Astrocyte (in vitro differentiated cells and primary cell): ENCODE measurements at regions not wholly inside any gene's neighbourhood (a gene's known extent, or its start where the extent isn't known, plus 50 kb on each side); places are given as distances from the start of the nearest gene placed in this dataset.
"Not testable (repeated sequence)": the region's sequence is repeated elsewhere in the genome, so short reads cannot be mapped to it uniquely, and the experiment has no call there.

ENCODE experiments used
- DNase-seq: peaks from one replicate; pipeline ENCODE4 v3.0.0-alpha.2; 2010; ENCODE audit warnings: low read depth
- FAIRE-seq: peaks from 2 replicates; lab custom pipeline; 2011; peaks lifted over from hg19 to GRCh38; lab: Jason Lieb, UNC
- H2AFZ ChIP-seq: 2 replicates; pipeline ENCODE4 v1.6.0; 2012; ENCODE audit warnings: low read depth, low read length, inconsistent platforms
- H3K27ac ChIP-seq: 2 replicates; pipeline ENCODE4 v1.5.1; 2011; ENCODE audit warnings: low read depth, low read length, inconsistent platforms
- H3K27me3 ChIP-seq: 2 replicates; pipeline ENCODE4 v1.6.0; 2011; ENCODE audit warnings: low read length, inconsistent platforms; ENCODE audit not compliant: insufficient read depth
- H3K36me3 ChIP-seq: 2 replicates; pipeline ENCODE4 v1.5.1; 2011; ENCODE audit warnings: low read length, inconsistent platforms; ENCODE audit not compliant: insufficient read depth
- H3K4me1 ChIP-seq: 2 replicates; pipeline ENCODE4 v1.5.1; 2011; ENCODE audit warnings: low read length, inconsistent platforms; ENCODE audit not compliant: insufficient read depth
- H3K4me2 ChIP-seq: 2 replicates; pipeline ENCODE4 v1.6.0; 2012; ENCODE audit warnings: low read length, inconsistent platforms
- H3K4me3 ChIP-seq: 2 replicates; pipeline ENCODE4 v1.5.1; 2011; ENCODE audit warnings: low read depth, mild to moderate bottlenecking, low read length, inconsistent platforms; ENCODE audit not compliant: insufficient read depth
- H3K79me2 ChIP-seq: 2 replicates; pipeline ENCODE4 v1.6.0; 2012; ENCODE audit warnings: mild to moderate bottlenecking, low read length, inconsistent platforms; ENCODE audit not compliant: insufficient read depth
- H3K9ac ChIP-seq: 2 replicates; pipeline ENCODE4 v1.6.0; 2012; ENCODE audit warnings: mild to moderate bottlenecking, low read length, inconsistent platforms
- H3K9me3 ChIP-seq: 2 replicates; pipeline ENCODE4 v1.5.1; 2012; ENCODE audit warnings: low read depth, mild to moderate bottlenecking, low read length, inconsistent platforms; ENCODE audit not compliant: insufficient read depth
- H4K20me1 ChIP-seq: 2 replicates; pipeline ENCODE4 v1.6.0; 2012; ENCODE audit warnings: low read length, inconsistent platforms; ENCODE audit not compliant: insufficient read depth
- H3K27ac Mint-ChIP-seq: one replicate; pipeline ENCODE4 v1.8.0; 2021; ENCODE audit warnings: mild to moderate bottlenecking, mixed read lengths; ENCODE audit not compliant: unreplicated experiment
- H3K27me3 Mint-ChIP-seq: one replicate; pipeline ENCODE4 v1.8.0; 2021; ENCODE audit warnings: low read depth, mixed read lengths; ENCODE audit not compliant: unreplicated experiment
- H3K36me3 Mint-ChIP-seq: one replicate; pipeline ENCODE4 v1.8.0; 2021; ENCODE audit warnings: low read depth, mixed read lengths; ENCODE audit not compliant: unreplicated experiment
- H3K4me1 Mint-ChIP-seq: one replicate; pipeline ENCODE4 v1.8.0; 2021; ENCODE audit warnings: low read depth, mixed read lengths; ENCODE audit not compliant: unreplicated experiment
- H3K4me3 Mint-ChIP-seq: one replicate; pipeline ENCODE4 v1.8.0; 2021; ENCODE audit warnings: mild to moderate bottlenecking, moderate library complexity, mixed read lengths; ENCODE audit not compliant: unreplicated experiment
- H3K9me3 Mint-ChIP-seq: one replicate; pipeline ENCODE4 v1.8.0; 2021; ENCODE audit warnings: mild to moderate bottlenecking, mixed read lengths; ENCODE audit not compliant: unreplicated experiment
- CTCF ChIP-seq: IDR thresholded peaks from 2 replicates; pipeline ENCODE4 v1.5.1; 2011; ENCODE audit warnings: low read depth, mild to moderate bottlenecking, inconsistent platforms, low read length, moderate library complexity; ENCODE audit not compliant: insufficient read depth
- EZH2 ChIP-seq: IDR thresholded peaks from 2 replicates; pipeline ENCODE4 v1.6.1; 2012; ENCODE audit warnings: mild to moderate bottlenecking, low read length, inconsistent platforms; ENCODE audit not compliant: insufficient read depth

GRCh38 chr2:106282462-106283170, 88.5 kb upstream of the UXS1 start:
- Histone ChIP-seq H3K4me2 (no peak overlapping the region), H3K9me3 (no peaks in the 10 kb centered on the region), H4K20me1 (no peaks in the 10 kb centered on the region), H3K4me3 (no peak overlapping the region), H3K36me3 (no peaks in the 10 kb centered on the region), H3K79me2 (no peaks in the 10 kb centered on the region), H3K4me1 (no peaks in the 10 kb centered on the region), H3K27me3 (no peaks in the 10 kb centered on the region), H2AFZ (no peak overlapping the region), H3K27ac (no peak overlapping the region), H3K9ac (no peak overlapping the region)
- no peak for FAIRE-seq
- H3K9me3 Mint-ChIP-seq: no peaks in the 10 kb centered on the region
- peaks cover 5% of the 10 kb centered on the region for H3K4me1 Mint-ChIP-seq
- no peaks in the 10 kb centered on the region for H3K36me3 Mint-ChIP-seq
- no peak for TF ChIP-seq CTCF
- TF ChIP-seq EZH2: no peak
- H3K27me3 Mint-ChIP-seq: peaks cover 17% of the 10 kb centered on the region
- no peak overlapping the region for H3K27ac Mint-ChIP-seq
- no peak overlapping the region for H3K4me3 Mint-ChIP-seq
- no peak for DNase-seq

- not testable (repeated sequence) for H3K36me3 ChIP-seq, H3K27ac ChIP-seq, H3K36me3 Mint-ChIP-seq, H3K4me1 ChIP-seq, H3K9me3 Mint-ChIP-seq, H3K27ac Mint-ChIP-seq, H4K20me1 ChIP-seq, H3K4me3 Mint-ChIP-seq, H3K4me1 Mint-ChIP-seq, H3K4me2 ChIP-seq, H3K9ac ChIP-seq, DNase-seq, FAIRE-seq, H3K4me3 ChIP-seq, H3K9me3 ChIP-seq, H3K79me2 ChIP-seq, H3K27me3 ChIP-seq, H2AFZ ChIP-seq
- H3K27me3 Mint-ChIP-seq: peaks cover 17% of the 10 kb centered on the region
These were observed 87.9 kb upstream of the UXS1 start for GRCh38 chr2:106281907-106282430.

GRCh38 chr2:106280722-106281446, 86.8 kb upstream of the UXS1 start:
- Histone ChIP-seq H3K4me2 (no peak overlapping the region), H3K4me1 (no peaks in the 10 kb centered on the region), H2AFZ (no peak overlapping the region), H3K27me3 (no peaks in the 10 kb centered on the region), H3K9ac (no peak overlapping the region), H3K36me3 (no peaks in the 10 kb centered on the region), H4K20me1 (no peaks in the 10 kb centered on the region), H3K27ac (no peak overlapping the region), H3K9me3 (no peaks in the 10 kb centered on the region), H3K79me2 (no peaks in the 10 kb centered on the region), H3K4me3 (no peak overlapping the region)
- Mint-ChIP-seq H3K36me3 (no peaks in the 10 kb centered on the region), H3K4me3 (no peak overlapping the region), H3K27ac (no peak overlapping the region), H3K27me3 (peaks cover 17% of the 10 kb centered on the region), H3K4me1 (peaks cover 5% of the 10 kb centered on the region), H3K9me3 (no peaks in the 10 kb centered on the region)
- TF ChIP-seq CTCF: no peak
- DNase-seq (no peak), FAIRE-seq (no peak)
